DMS53 (cell line): ENCODE measurements at regions not wholly inside any gene's neighbourhood (a gene's known extent, or its start where the extent isn't known, plus 50 kb on each side); places are given as distances from the start of the nearest gene placed in this dataset.

Experiments
- DNase-seq: peaks from one replicate; lab custom pipeline; 2025; lab: John Stamatoyannopoulos, UW

DNA sequence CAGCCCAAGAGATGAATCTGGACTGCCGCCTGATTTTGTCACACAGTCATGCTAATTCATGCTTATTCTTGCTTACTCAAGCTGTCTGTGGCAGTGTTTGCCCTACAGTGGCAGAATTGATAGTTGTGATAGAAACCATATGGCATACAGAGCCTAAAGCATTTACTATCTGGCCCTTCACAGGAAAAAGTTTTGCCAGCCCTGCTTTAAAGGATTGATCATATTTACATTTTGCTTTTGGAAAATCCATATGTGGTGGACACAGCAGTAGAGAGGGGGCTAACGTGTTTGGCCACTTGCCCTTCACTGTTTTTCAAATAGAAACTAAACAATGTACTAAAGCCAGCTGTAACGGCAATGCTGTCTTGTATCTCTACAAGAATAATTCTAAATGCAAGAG lies 974.0 kb upstream of the GHITM start:
- no peak for DNase-seq

GRCh38 chr10:83166344-83166743 lies 973.0 kb upstream of the GHITM start:
- peak; percentile 78 for DNase-seq

DNA sequence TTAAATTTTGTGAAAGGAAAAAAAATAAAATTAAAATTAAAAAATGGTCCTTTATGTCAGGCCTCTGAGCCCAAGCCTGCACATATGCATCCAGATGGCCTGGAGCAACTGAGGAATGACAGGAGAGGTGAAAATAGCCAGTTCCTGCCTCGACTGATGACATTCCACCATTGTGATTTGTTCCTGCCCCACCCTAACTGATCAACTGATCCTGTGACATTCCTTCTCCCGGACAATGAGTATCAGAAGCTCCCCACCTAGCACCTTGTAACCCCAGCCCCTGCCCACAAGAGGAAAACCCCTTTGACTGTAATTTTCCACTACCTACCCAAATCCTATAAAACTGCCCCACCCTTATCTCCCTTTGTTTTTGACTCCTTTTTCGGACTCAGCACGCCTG lies 972.2 kb upstream of the GHITM start:
- DNase-seq, result no peak

DNA sequence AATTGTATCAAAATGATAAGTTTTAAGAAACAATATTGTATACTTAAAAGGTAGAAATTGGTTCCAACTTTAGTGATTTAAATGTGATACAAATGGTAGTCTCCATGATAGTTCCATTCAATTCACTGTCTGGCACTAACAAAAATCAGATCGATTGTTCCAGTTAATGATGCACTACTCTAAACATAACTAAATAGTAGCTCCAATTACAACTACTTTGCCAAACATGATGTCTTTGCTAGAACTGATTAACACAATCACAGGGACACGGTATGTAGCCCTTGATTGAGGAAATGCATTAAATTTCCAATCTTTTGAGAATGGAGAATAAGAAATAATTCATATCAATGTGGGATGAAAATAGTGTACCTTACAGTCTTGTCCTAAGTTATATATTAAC lies 962.4 kb upstream of the GHITM start:
- no peak for DNase-seq

GRCh38 chr10:83178526-83178925 lies 960.8 kb upstream of the GHITM start:
- DNase-seq, result no peak

- DNase-seq, result no peak
Observed at GRCh38 chr10:83179371-83179770, 959.9 kb upstream of the GHITM start.

GRCh38 chr10:83182076-83182475 lies 957.2 kb upstream of the GHITM start:
- no peak for DNase-seq

- DNase-seq, result no peak
Observed at GRCh38 chr10:83184641-83185040, 954.7 kb upstream of the GHITM start.

- no peak for DNase-seq
Observed at GRCh38 chr10:83190614-83191013, 948.7 kb upstream of the GHITM start.

DNA sequence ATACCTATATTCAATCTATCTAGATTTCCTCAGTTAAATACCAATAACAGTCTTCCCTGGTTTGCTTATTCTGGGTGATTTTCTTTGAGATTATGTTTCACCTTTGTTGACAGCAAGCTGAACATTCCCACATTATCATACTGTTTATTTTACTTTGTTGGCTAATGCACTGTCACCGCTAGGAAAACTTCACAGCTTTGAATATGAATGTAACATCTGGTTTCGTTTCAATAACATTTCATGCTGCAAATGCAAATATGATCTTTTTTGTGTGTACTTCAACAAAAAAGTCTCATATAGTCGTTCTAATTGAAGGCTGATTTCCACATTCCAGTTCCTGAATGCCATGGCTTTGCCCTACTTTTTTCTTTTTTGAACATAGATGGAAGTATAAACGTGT lies 946.3 kb upstream of the GHITM start:
- DNase-seq, result no peak

DNA sequence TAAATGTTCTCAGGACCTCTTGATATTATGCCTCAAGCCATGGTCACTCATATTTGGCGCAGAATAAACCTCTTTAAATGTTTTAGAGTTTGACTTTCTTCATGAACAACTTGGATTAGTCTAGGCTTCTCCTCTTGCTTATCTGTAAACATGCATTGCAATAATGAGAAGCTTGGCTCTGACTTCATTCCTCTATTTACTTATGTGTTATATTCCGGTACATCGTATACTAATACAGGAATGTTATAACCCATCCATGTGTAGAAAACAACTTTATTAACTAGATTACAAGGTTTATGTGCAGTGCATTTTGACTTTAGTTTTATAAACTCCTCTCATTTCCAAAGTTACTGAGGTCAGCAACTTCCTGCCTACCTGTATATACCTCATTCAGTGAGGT lies 944.3 kb upstream of the GHITM start:
- no peak for DNase-seq

- no peak for DNase-seq
Observed at GRCh38 chr10:83199374-83199773, 939.9 kb upstream of the GHITM start.

DNA sequence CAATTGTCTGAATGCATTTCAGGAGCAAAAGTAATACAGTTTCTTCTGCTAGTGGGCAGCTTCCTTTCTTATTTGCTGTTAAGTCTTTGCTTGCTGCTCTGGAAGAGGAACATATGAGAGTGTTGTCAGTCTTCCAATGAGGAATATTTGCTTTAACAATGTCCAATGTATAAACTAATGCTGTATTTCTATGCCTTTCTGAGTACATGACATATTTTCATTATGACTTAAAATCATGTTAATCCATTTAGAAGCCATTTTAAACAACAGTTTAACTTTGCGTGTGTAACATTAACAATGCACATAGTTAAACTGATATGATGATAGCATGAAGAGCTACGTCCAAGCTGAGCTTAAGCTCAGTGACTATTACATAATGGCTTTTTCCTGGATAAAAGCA lies 933.4 kb upstream of the GHITM start:
- no peak for DNase-seq

DNA sequence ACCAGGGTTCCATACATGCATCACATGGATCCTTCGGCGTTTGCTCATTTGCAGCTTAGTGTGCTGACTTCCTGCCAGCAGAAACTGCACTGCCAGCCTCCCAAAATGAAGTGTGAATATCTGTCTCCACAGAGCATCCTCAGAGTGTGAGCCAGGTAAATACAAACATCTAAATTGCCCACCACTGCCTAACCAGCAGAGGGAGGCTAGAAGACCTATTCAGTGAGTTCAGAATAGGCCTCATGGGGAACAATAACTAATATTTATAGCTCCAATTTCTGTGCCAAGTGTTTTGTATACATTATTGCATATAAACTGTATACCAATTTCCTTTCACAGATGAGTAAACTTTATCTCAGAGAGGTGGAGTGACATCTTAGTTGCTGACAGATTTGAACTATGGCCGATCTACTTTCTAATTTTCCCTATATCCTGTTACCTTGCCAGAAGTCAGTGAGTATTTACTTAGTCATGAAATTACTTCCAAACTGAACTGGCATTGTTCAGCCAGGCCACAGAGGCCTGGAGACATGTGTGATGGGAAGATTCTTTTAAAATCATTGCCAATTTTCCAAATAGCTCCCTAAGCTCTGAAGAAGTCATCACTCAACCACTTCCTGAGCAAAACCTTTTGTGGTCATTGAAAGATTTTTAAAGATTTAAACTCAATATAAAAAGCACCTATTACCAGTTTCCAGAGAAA lies 926.5 kb upstream of the GHITM start:
- DNase-seq, result no peak

- DNase-seq, result no peak
Observed at GRCh38 chr10:83214136-83214535, 925.2 kb upstream of the GHITM start.

DNA sequence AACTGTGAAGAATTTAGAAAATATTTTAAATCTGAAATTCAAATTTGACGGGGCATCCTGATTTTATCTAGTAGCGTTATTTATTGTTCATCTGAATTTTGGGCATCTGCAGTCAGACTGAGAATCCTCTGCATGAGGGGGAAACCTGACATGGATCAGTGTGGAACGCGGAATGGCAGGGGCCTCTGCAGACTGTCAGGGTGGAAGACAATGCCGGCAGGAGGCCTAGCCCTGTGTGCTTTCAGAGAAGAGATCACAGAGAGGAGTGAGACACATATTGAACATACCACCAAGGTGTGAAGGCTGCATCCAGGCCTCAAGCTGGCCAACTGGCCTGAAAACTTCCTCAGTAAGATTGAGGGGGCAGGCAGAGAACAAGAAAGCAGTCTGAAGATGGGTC lies 921.1 kb upstream of the GHITM start:
- DNase-seq, result no peak

DNA sequence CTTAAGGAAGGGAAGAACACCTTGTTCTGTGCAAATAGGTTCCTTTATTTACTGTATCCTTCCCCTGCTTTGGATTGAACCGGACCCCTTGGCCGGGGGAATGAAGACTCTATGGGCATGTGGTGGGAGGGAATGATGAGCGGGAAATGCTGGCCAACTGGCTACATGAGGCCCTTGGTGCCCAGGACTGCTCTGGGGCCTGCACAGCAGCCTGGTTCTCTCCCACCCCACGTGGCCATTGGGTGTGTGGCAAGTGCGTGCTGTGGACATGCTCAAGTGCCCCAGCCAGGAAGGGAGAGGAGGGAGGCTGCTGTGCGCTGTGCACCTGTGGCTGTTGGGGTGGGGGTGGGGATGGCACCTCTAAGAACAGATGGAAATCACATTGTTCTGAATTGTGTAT lies 917.0 kb upstream of the GHITM start:
- DNase-seq, result peak; percentile 86

DNA sequence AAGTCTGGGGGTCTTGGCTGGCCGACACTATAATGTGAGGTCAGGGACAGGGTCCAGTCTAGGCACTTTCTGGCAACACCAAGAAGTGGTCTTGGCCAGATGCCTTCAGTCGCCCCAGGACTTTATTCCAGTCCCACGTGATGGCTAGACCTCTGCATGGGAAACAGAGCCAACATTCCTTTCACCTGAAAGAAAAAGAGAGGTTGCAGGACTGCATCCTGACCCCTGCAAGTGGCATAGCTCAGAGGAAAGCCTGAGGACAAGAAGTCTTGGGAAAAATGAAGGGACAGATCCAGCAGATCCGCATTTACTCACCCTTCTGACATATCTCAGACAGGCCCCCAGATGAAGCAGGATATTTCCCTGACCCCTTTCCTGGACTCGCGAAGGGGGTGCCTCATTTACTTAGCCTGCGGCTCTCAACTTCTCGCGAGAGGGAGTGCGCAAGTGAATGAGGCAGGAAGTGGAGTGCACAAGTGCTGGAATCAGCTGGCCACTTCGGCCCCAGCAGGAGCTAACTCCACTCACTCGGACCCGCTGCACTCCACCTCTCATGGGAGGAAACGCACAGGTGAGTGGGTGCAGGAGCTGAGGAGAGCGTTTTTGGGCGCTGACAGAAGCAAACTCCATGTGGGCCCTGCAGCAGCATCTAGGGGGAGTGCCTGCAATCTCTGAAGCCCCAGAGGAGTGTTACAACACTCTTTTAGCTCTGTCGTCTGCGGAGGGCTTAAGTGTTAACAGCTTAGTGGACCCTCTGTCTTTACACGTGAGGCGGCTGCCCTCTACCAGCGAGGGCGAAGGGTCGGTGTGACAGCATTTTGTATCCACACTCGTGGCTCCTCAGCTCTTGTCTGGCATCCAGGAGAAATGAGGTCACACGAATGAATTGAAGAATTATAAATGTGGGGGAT lies 916.2 kb upstream of the GHITM start:
- peak; percentile 91 for DNase-seq

- DNase-seq, result peak; percentile 89
Observed at GRCh38 chr10:83225781-83226180, 913.5 kb upstream of the GHITM start.

- DNase-seq, result no peak
Observed at GRCh38 chr10:83229991-83230390, 909.3 kb upstream of the GHITM start.

- no peak for DNase-seq
Observed at GRCh38 chr10:83233691-83234090, 905.6 kb upstream of the GHITM start.

- no peak for DNase-seq
Observed at GRCh38 chr10:83248106-83248631, 891.1 kb upstream of the GHITM start.

DNA sequence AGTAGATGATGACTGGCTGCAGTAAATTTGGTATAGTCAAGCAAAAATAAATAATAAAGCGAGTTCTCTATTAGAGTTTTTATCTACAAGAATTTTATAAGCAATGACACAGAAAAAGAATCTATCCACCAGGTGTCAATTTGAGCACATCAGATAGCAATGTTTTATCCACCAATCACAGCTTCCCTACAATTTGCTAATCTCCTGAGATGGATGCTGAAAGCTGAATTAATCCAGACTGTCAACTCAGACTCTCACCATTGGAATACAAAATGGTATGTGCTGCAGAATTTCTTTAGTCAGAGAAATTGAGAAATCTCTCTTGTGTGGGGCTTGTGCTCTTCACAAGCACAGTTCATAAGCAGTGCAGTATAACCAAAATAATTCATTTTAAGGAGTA lies 888.9 kb upstream of the GHITM start:
- DNase-seq, result no peak
